Peyer's patch (tissue), 4 donors: ENCODE measurements at regions not wholly inside any gene's neighbourhood (a gene's known extent, or its start where the extent isn't known, plus 50 kb on each side); places are given as distances from the start of the nearest gene placed in this dataset.

ENCODE experiments used
- DNase-seq, 3 donors: peaks; one replicate each; pipeline ENCODE4 v3.0.0-alpha.2; 2017 to 2019
- H3K27ac ChIP-seq, 4 donors: fragments of 200-600 bp; sonication (generic); one replicate each; pipeline ENCODE4 v1.5.1; 2016 to 2019
- H3K27me3 ChIP-seq, 2 donors: fragments of 200-600 bp; sonication (generic); one replicate each; pipeline ENCODE4 v1.5.1; 2019
- H3K36me3 ChIP-seq, 3 donors: fragments of 200-600 bp; sonication (generic); one replicate each; pipeline ENCODE4 v1.5.1; 2016 to 2019
- H3K4me1 ChIP-seq, 4 donors: fragments of 200-600 bp; sonication (generic); one replicate each; pipeline ENCODE4 v1.5.1; 2016 to 2019
- H3K4me3 ChIP-seq, 4 donors: fragments of 200-600 bp; sonication (generic); 1 replicate in 3 of 4; 2 replicates in 1 of 4; pipeline ENCODE4 v1.5.1; 2016 to 2019; ENCODE audit warnings: mild to moderate bottlenecking in 1 of 4
- H3K9me3 ChIP-seq, 4 donors: fragments of 200-600 bp; sonication (generic); one replicate each; pipeline ENCODE4 v1.5.1; 2016 to 2019; ENCODE audit warnings: mild to moderate bottlenecking in 1 of 4
- CTCF ChIP-seq, 6 experiments: fragments of 450-650 bp in 4 of 6; fragments of 200-600 bp in 2 of 6; sonication (generic) in 1 of 6; IDR thresholded peaks; one replicate each; pipeline ENCODE4 v1.5.1; 2017 to 2019; ENCODE audit warnings: antibody characterized with exemption in 6 of 6, mild to moderate bottlenecking in 3 of 6, moderate library complexity in 1 of 6
- POLR2A ChIP-seq, 2 donors: fragments of 450-650 bp; IDR thresholded peaks; one replicate each; pipeline ENCODE4 v1.5.1; 2017; ENCODE audit warnings: antibody characterized with exemption in 2 of 2, mild to moderate bottlenecking in 2 of 2, moderate library complexity in 2 of 2

DNA sequence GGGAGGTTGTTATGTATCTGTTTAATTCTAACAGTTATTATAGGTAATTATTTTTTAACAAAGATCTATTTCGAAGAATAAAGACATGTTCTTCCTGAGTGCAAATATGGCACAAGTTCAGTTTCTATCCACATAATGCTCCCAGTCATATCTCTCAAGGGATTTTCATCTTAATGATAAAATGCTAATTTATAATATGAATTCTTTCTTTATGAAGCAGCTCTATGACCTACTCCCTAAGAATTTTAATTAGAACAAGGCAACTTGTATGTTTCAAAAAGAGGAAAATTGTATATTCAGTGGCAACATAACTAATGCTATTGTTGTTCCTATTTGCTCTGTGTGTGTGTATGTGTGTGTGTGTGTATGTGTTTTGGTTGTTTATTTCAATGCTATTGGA lies 1222.1 kb upstream of the NCAM2 start:
- DNase-seq = no peak
- Histone ChIP-seq H3K36me3 (no peaks in the 10 kb centered on the region), H3K27ac (no peak overlapping the region), H3K4me3 (no peak overlapping the region), H3K27me3 (no peaks in the 10 kb centered on the region), H3K4me1 (no peaks in the 10 kb centered on the region), H3K9me3 (peaks cover 0 to 3% (median 0%) of the 10 kb centered on the region in 4 donors)
- no peak for TF ChIP-seq POLR2A (IDR thresholded peaks at IDR 0.05)
- TF ChIP-seq CTCF (IDR thresholded peaks at IDR 0.05) = no peak

DNA sequence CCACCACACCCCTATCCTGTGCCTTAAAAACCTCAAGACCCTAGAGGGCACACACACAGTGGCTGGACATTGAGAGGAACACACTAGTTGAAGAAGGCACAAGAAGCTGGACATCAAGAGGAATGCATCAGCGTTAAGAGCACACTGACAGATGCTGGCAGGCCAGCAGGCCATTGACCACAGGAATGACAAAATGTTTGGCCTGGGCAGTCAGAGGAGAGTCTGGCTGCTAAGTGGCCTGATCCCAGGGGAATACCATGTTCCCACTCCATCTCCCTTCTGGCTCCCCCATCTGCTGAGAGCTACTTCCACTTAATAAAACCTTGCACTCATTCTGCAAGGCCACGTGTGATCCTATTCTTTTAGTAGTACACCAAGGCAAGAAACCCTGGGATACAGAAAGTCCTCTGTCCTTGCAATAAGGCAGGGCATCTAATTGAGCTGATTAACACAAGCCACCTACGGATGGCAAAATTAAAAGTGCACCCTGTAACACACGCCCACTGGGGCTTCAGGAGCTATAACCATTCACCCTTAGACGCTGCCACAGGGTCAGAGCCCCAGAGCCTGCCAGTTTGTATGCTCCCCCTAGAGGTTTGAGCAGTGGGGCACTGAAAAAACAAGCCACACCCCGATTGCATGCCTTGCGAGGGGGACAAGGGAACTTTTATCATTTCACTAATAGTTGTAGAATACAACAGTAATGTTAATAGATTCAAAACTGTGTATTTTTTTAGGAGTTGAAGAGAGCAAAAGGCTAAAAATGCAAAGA lies 1216.1 kb upstream of the NCAM2 start:
- no peak overlapping the region for H3K27ac ChIP-seq
- no peak overlapping the region for H3K4me3 ChIP-seq
- no peaks in the 10 kb centered on the region for H3K27me3 ChIP-seq
- no peak for DNase-seq
- peaks cover 0 to 8% (median 0%) of the 10 kb centered on the region in 4 donors for H3K9me3 ChIP-seq
- TF ChIP-seq CTCF (IDR thresholded peaks at IDR 0.05) (no peak), POLR2A (IDR thresholded peaks at IDR 0.05) (no peak)
- no peaks in the 10 kb centered on the region for H3K4me1 ChIP-seq
- no peaks in the 10 kb centered on the region for H3K36me3 ChIP-seq

- Histone ChIP-seq H3K9me3 (peaks cover 0 to 6% (median 0%) of the 10 kb centered on the region in 4 donors), H3K4me1 (no peaks in the 10 kb centered on the region), H3K36me3 (no peaks in the 10 kb centered on the region), H3K4me3 (no peak overlapping the region), H3K27ac (no peak overlapping the region), H3K27me3 (no peaks in the 10 kb centered on the region)
- no peak for DNase-seq
- TF ChIP-seq POLR2A (IDR thresholded peaks at IDR 0.05) = no peak
- TF ChIP-seq CTCF (IDR thresholded peaks at IDR 0.05) = no peak
These were observed 1212.3 kb upstream of the NCAM2 start for GRCh38 chr21:19785941-19786340.

DNA sequence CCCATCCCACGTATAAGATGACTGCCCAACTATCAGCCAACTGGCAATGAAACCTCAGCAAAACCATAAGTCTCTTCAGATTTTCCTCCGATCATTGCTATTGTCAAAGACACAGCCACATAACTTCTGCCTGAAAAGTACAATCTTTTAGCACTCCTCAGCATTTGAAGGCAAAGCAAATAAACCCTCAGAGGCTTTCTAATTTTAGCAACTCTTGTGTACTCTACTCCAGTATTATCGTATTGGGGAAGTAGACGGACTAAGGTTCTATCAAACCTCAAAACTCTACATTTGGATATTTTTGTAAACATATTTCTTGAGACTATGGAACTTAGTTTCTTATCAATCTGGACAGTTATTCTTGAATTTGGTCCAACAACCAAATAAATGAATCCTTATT lies 1206.2 kb upstream of the NCAM2 start:
- Histone ChIP-seq H3K27ac (no peak overlapping the region), H3K36me3 (no peaks in the 10 kb centered on the region)

DNA sequence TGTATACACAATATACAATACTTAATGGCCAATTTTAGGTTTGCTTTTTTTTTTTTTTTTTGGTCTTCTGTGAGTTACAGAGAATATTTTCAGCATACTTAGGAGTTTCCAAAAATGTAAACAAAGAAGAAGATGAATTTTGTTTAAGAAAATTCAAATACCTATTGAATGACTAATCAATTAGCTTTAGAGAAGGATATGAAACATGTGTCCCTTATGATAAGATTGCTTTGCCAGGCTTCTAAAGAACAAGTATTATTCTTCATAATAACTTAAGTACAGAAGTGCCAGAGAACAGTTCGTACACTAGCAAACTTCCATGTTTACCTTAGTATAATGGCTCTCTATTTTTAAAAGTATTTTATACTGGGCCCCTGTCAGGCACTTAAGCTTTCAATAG lies 1191.0 kb upstream of the NCAM2 start:
- no peaks in the 10 kb centered on the region for H3K27me3 ChIP-seq
- H3K9me3 ChIP-seq = no peaks in the 10 kb centered on the region
- no peak overlapping the region for H3K27ac ChIP-seq
- H3K4me3 ChIP-seq = no peak overlapping the region
- TF ChIP-seq CTCF (IDR thresholded peaks at IDR 0.05) (no peak), POLR2A (IDR thresholded peaks at IDR 0.05) (no peak)
- no peaks in the 10 kb centered on the region for H3K36me3 ChIP-seq
- H3K4me1 ChIP-seq = no peaks in the 10 kb centered on the region
- DNase-seq = no peak

More for the DNA sequence above, 1206.2 kb upstream of the NCAM2 start:
- Histone ChIP-seq H3K4me1 (no peaks in the 10 kb centered on the region), H3K27me3 (no peaks in the 10 kb centered on the region), H3K4me3 (no peak overlapping the region), H3K9me3 (no peaks in the 10 kb centered on the region)
- TF ChIP-seq CTCF (IDR thresholded peaks at IDR 0.05) (no peak), POLR2A (IDR thresholded peaks at IDR 0.05) (no peak)
- DNase-seq = no peak
